NCI-H1092 treated with DMSO at 0.1 percent for 48 hours (cell line): ENCODE measurements at regions not wholly inside any gene's neighbourhood (a gene's known extent, or its start where the extent isn't known, plus 50 kb on each side); places are given as distances from the start of the nearest gene placed in this dataset.
A peak's percentile ranks its signal among the peaks of the same experiment; 100 is the strongest.

Experiments used
- DNase-seq: peaks from one replicate; lab custom pipeline; 2025; lab: John Stamatoyannopoulos, UW

DNA sequence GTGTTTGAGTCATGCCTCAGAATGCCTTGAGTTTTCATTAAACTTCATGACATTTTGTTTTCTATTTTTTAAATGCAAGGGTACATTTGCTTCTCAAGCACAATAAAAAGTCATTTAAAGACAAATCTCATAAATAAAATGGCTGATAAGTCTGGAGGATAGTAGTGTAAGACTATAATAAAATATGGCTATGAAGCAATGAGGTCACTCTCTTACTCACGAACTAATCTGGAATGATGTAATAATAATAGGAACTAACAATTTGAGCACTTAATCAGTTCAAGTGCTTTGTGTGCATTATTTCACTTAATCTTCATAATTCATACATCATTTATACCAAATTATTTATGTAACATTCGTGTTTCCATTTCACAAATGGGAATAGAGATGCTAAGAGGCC lies 149.3 kb upstream of the CTTNBP2 start:
- no peak for DNase-seq

DNA sequence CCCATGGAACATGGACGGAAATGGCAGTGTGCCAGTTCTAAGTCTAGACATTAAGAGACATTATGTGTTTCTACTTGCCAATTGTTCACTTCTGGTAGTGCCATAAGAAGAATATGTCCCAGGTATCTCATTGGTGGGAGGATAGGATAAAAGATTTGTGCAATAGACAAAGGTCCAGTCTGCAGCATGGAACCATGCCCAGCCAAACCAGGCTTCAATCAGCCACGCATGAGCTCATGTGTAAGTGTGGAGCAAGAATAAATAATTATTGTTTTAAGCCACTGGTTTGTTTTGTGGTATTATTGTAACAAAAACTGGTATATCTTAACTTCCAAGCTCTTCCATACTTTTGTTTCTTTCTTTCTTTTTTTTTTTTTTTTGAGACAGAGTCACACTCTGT lies 153.6 kb upstream of the CTTNBP2 start:
- no peak for DNase-seq

DNA sequence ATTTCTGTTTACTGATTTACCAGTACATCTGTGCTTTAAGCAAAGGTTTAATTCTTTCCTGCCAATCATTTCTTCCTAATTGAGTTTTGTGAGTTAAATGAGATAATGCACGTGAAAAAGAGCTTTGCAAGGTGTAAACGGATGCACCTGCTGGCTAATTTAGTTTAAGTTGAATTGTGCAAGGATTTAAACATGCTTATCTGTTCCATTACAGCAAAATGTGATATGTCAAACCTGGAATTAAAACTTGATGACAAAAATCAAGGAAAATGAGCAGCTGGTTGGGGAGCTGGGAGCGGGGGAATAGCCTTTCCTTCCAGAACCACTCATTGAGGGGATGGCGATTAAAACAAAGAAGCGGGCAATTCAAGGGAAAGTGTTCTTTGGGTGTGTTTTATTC lies 155.0 kb upstream of the CTTNBP2 start:
- no peak for DNase-seq

DNA sequence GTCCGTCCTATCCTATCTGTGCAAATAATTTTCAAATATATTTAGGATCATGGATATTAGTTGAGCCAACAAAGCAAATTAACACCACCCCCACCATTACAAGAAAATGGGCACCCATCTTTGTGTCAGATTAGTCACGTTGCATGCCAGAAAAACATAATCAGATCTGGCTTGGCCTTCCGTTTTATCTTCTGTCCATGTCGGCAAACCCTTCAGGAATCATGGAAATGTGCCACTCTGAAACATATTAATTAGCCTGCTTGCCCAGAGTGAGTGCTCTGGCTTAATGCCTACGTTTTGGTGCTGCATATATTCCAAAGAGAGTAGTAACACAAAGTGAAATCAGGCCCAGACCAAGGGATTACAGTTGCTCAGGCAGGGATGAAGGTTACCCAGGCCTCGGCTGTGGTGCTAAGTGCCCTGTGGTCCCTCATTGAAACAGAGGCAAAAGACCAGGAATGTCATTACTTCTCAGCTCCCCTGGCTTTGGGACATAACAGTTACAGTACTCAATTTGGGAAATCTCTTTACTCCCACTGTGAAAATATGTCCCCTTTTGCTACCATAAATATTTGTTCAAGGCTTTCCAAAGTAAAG lies 154.0 kb upstream of the LSM8 start:
- DNase-seq, result peak; percentile 77

DNA sequence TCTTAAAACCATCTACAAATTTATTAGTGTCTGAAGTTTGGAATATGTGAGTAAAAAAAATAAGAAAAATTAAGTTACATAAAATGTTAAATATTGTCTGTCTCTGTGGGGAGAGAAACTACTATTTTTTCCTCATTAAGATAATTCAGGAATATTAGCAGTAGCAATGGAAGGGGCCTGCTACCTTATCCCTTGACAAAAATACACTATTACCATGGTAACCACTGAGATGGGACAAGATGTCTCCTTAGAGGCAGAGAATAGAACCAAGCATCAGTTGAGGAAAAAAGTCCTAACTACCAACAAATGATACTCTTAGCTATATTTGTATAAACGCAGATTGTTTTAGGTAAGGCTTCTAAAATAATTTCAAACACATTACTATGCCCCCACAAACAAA lies 150.7 kb upstream of the LSM8 start:
- DNase-seq, result no peak

DNA sequence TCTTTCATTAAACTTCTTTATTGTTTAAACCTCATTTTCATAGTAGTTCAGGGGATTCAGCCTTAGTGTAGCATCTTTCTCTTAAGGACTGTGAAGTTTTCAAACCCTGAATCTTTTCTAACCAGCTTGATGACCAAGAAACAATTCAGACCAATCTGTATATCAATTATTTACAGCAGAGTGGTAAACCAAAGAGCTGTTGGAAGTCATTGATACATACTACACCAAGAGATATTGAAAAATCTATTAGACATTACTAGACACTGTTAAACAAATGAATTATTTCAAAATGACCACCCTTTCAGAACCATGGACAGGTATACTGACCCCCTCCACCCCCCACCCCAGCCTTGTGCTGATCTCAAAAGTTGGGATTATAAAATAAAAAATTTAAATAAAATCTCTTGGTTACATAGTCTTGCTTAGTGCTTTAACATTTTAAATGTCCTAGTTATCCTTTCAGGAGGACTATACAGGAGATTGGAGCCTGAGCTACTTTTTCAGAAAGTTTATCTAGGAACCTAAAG lies 143.9 kb upstream of the LSM8 start:
- no peak for DNase-seq

DNA sequence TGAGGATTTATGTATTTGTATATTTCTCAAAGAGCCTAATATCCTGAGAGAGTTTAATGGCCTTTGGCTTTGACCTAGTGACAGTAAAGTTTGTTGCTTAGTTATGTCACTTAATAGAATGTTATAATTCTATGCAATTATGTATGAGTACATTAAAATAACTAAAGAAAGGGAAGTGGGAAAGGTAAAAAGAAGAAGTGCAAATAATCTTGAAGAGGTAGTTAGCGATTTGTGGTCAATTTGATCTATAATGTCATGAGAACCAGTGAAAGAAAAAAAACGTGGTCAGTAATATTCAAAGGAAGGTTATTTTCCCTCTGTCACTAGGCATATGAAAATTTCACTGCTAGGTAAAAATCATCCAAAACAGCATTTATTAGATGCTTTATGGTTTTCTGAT lies 143.4 kb upstream of the LSM8 start:
- DNase-seq, result no peak

DNA sequence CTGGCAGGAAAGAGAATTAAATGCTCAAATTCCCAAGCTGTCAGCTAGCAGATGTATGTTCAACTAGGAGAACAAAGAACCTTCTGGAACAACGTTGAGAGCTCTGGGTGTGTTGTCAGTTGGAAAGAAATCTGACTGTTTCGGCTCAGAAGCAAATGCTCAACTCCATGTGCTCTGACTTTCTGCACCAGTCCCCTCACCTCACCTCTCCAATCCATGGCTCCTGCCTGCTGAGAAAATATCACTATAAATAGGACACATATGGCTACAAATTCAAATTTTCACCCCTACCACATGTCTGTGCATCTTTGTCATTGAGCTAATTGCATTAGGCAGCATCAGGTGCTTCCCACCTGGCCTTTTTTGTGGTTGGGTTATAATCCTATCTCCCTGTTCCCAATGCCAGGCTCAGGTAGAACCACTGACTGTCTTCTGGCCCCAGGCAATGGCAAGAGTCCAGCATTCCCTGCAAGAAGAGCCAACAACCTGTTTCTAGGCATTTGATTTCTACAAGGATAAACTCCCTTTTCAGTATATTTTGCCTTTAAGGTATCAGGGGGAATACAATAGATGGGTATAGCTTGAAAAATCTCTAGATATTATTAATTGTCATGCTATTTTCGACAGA lies 142.6 kb upstream of the LSM8 start:
- DNase-seq, result no peak

DNA sequence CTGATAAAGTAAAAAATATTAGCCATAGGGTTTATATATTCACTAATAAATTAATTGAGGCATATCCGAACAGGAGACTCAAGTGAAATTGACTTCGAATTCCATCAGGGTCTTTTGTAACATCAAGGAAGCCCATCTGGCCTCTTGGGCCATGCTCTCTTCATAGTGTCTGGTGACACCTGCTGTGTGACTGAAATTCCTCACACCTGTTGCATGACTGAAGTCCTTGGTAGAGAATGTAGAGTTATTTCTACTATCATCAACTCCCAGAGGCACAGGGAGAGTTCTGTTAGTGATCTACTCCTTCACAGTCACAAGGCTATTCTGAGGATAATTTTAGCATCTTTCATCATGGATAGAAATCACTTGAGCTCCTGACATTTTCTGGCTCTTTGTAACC lies 138.3 kb upstream of the LSM8 start:
- DNase-seq, result no peak

DNA sequence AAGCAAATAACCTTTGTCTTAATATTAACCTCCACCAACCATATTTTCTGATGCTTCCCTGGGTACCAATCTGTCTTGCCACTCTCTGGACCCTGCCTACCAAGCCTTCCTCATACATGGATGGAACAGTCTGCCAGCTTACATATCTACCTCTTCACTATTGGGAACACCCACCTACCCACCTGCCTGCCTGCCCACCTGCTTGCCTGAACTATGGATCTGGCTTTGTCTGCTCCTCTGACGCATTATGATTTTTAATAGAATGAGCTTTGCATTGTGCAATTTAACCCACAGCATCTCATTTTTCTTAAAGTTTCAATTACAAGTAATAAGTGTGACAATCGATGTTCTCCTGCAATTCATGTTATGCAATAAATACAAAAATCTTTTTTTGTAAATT lies 137.9 kb upstream of the LSM8 start:
- no peak for DNase-seq

DNA sequence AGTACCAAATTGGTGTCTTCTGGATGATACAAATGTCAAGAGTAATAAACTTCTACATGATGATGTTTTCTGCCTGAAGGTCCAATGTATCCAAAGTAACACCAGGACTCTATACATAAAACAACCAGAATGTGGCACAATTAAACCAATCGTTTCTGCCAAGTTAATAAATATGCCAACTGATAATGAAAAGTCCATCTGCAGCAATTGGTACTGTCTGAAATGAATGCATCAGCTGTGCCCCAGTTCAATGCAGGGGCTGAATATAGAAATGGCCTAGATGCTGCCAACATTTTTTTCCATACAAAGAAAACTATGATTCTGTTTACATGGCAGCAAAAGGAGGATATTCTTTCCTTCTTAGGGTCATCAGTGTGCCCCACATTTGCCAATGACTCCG lies 137.2 kb upstream of the LSM8 start:
- no peak for DNase-seq

DNA sequence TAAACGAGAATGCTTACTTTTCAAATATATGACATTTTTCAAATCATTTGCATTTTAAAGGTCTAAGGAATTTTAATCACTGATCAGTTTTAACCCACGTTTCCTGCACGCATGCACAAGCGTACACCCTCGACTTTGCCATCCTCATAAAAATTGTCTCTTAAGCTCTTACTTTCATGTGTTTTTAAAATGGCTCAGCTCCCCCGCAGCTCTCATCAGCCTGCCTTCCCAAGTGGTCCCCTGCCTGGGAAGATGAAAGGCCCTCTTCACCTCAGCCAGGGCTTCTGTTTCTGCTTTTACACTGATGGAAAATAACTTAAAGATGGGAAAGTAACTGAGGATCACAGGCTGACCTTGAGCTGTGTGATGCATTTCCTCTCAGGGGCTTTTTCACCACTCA lies 131.6 kb upstream of the LSM8 start:
- no peak for DNase-seq

DNA sequence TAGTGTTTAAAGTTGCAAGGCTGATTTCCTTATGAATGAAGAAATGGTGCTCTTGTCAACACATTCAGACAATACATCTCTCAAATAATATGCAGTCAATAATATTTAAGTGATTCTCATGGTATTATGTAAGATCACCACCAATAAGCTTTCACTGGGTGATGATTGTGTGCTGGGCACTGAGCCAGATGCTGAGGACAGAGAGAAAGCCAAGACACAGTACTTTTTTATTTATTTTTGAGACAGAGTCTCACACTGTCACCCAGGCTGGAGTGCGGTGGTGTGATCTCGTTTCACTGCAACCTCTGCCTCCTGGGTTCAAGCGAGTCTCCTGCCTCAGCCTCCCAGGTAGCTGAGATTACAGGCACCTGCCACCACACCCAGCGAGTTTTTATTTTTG lies 130.6 kb upstream of the LSM8 start:
- DNase-seq, result peak; percentile 33

DNA sequence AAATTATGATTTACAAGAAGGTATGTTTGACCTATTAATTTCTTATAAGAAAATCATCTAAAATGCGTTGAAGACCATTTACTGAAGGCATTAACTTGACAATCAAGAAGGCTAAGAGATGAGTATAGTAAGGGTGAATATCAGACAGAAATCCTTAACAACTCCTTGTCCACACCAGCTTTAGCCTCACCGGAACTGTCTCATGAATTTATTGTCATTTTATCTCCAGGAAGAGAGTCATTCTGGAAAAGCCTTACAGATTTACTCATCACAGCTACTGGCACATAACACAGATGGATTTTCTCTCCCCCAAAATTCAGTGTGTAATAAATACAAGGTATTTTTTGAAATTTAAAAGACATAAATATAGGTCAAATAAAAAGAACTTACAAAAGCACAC lies 129.4 kb upstream of the LSM8 start:
- no peak for DNase-seq

DNA sequence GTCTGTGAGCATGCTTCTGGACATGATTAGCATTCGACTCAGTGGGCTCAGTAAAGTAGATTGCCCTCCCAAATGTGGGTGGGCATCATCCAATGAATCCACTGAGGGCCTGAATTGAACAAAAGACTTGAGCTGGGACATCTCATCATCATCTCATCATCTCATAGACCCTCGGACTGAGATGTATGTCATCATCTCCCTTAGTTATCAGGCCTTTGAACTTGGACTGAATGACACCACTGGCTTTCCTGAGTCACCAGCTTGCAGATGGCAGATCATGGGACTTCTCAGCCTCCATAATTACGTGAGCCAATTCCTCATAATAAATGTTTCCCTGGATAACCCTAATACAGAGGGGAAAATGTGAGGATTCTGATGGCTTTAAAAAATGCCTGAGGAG lies 128.3 kb upstream of the LSM8 start:
- no peak for DNase-seq

DNA sequence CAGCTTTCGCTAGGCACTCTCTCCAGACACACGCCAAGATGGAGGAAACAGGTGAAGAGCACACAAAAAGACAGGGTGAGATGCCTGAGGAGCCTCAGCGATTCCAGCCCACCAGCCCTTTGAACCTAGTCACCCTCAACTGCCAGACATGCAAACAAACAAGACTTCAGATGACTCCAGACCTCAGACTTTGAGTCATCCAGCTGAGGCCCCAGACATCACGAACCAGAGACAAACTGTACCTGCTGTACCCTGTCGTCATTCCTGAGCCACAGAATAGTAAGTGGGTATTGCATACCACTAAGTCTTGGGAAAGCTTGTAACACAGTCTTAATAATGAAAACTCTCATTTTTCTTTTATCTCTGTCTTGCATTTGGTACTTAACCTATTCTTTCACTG lies 126.6 kb upstream of the LSM8 start:
- no peak for DNase-seq

DNA sequence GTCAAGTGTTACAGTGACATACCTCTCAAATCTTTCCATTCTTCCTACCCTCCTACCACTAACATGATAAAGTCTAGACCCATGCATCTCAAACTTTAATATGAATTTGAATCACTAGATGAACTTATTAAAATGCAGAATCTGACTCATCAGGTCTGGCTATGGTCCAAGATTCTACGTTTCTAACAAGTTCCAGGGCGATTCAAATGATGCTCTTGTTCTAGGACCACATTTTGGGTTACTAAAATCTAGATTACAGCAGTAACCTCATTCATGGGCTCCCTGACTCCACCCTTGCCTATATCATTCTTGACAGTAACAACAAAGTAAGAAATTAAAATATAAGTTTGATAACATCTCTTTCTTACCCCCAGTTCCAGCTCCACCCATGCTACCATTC lies 124.8 kb upstream of the LSM8 start:
- DNase-seq, result no peak

DNA sequence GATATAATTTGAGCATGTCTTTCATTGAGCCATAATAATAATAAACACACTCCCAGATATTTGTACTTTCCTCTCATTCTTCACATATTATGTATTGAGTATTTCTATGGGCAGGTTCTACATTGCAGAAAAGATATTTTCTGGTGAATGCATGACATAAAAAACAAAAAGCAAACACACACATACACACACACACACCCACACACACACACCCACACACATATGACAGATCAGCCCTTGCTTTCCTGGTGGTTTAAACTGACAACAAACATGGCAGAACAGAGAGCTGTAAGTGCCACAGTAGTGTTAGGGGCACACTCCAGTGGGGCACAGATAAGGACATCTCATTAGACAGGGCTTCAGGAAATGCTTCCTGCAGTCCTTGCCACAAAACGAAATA lies 123.3 kb upstream of the LSM8 start:
- DNase-seq, result no peak

DNA sequence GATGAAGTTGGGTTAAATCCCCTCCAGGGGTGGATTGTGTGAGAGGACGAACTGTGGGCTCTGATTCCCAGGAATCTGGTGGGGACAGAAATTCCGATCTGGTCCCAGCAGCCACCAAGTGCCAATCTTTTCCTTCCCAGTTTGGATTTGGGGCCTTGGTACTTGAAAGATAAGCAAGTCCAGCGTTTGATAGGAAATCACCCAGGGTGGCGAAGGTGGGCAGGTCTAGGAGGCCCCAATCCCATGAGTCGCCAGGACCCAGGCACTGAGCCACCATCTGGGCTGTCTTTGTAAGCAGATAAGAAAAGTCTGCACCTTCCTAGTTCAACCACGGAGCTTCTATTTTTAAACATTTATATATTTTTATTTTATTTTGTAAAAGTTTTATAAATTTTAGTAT lies 122.6 kb upstream of the LSM8 start:
- DNase-seq, result no peak

DNA sequence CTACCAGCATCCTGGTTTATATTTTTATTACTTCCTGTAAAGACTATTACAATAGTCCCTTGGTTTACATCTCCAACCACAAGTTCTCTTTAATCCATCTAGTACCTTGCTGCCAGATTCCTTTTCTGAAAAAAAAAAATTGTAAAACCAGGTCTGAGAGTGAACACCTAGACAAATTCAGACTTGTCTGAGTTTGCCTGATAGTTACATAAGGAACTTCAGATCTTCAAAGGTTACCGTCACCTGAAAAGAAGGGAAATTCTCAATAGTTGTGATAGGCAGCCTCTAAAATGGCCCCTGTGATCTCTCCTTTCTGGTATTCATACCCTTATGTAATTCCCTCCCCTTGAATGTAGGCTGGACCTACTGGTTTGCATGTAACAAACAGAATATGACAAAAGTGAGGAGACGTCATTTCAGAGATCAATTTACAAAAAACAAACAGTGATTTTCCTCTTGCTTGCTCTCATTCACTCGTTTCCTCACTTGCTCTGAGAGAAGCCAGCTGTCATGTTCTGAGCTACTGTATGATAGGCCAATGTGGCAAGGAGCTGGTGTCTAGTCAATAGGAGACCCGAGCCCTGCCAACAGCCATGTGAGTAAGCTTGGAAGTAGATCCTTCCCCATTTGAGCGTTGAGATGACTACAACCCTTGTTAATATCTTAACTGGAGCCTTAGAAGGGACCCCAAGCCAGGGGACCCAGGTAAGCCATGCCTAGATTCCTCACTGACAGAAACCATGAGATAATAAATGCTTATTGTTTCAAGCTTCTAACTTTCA lies 110.9 kb upstream of the LSM8 start:
- DNase-seq, result no peak

DNA sequence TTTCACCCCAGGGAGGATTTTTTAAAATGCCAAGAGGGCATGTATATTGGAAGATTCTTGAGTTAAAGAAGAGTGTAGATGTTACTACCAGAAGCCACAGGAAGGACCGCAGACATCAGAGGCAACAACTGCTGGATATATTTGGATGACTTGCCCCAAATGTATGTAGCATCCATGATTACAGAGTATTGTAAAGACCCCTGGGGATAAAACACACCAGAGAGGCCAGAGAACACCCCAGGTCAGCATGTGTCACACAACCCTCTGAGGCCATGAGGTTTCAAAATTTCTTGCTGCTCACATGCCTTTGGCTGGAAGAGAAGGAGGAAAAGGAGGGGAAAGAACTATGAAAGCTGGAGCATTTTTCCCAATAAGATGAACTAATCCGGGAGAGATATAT lies 108.0 kb upstream of the LSM8 start:
- DNase-seq, result no peak

DNA sequence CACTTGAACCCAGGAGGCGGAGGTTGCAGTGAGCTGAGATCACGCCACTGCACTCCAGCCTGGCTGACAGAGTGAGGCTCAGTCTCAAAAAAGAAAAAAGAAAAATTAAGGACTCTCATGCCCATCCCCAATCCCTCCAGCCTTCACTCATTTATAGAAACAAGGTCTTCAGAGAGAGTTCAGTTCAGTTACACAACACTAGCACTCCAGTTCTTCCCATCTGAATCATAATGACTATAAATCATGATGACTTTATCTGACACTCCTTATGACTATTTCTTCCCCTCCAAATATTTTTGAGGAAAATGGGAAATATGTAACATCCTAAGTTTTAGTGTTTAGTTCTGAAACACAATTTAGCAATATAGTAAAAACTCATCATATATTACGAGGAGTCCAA lies 107.4 kb upstream of the LSM8 start:
- DNase-seq, result no peak

DNA sequence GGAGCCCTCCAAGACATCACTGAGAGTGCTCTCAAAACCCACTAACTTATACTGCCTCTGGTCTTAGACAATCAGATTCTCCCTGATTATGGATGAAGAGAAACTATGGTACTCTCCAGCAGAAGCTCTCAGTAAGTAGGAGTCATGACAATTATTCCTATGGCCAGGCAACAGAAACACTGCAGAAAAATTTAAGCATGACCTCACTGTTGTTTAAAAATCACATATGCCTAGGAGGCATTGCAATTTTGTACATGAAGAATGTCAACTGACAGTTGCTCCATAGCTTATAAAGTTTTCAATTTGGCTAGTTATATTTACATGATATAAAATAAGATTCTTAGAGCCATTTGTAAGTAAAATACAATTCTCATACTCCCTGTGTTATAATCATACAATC lies 105.9 kb upstream of the LSM8 start:
- no peak for DNase-seq

DNA sequence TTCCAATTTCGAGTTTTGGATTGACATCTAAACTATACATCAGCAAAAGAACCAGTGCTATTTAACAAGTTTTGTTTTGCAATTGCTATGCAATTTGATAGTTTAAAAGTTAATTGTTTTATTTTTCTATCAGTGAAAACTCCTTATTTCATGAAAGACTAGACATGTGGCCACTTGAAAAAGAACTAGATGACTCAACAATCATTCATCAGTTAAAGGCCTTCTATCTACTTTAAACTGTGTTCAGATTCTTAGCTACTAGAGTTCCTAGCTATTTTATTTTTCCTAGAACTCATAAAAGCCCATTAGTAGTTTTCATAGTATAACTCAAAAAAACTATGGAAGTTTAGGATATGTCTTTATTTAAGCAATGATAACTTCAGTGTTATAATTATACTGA lies 104.6 kb upstream of the LSM8 start:
- no peak for DNase-seq
